Mesenchymal stem cell (in vitro differentiated cells and primary cell): ENCODE measurements at regions not wholly inside any gene's neighbourhood (a gene's known extent, or its start where the extent isn't known, plus 50 kb on each side); places are given as distances from the start of the nearest gene placed in this dataset.

Experiments
- DNase-seq: peaks from one replicate; pipeline ENCODE4 v3.0.0-alpha.2; 2013
- H2AFZ ChIP-seq: one replicate; pipeline ENCODE4 v1.6.1; 2013; ENCODE audit warnings: low read depth, mild to moderate bottlenecking, control low read depth, inconsistent platforms, low read length, moderate library complexity
- H2AK5ac ChIP-seq: 2 replicates; pipeline ENCODE4 v1.6.1; 2013; ENCODE audit warnings: low read length, moderate library complexity, mild to moderate bottlenecking, inconsistent platforms; ENCODE audit not compliant: severe bottlenecking
- H2BK120ac ChIP-seq: one replicate; pipeline ENCODE4 v1.6.1; 2013; ENCODE audit warnings: low read depth, mild to moderate bottlenecking, inconsistent platforms, low read length, moderate library complexity
- H2BK12ac ChIP-seq, 2 experiments: one replicate each; pipeline ENCODE4 v1.6.1; 2013; ENCODE audit warnings: inconsistent platforms in 2 of 2, low read length in 2 of 2, mild to moderate bottlenecking in 2 of 2, moderate library complexity in 2 of 2, control low read depth in 1 of 2
- H2BK15ac ChIP-seq: one replicate; pipeline ENCODE4 v1.6.1; 2013; ENCODE audit warnings: mild to moderate bottlenecking, low read depth, inconsistent platforms; ENCODE audit not compliant: poor library complexity, severe bottlenecking
- H2BK5ac ChIP-seq: 2 replicates; pipeline ENCODE4 v1.6.1; 2013; ENCODE audit warnings: low read depth, mild to moderate bottlenecking, low read length, control low read depth, inconsistent platforms; ENCODE audit not compliant: poor library complexity, severe bottlenecking
- H3K14ac ChIP-seq, 2 experiments: one replicate each; pipeline ENCODE4 v1.6.1; 2013; ENCODE audit warnings: inconsistent platforms in 2 of 2, low read length in 2 of 2, control low read depth in 1 of 2, mild to moderate bottlenecking in 1 of 2, moderate library complexity in 1 of 2
- H3K18ac ChIP-seq, 2 experiments: one replicate each; pipeline ENCODE4 v1.6.1; 2013; ENCODE audit warnings: inconsistent platforms in 2 of 2, low read length in 2 of 2, control low read depth in 1 of 2, low read depth in 1 of 2, mild to moderate bottlenecking in 1 of 2
- H3K23ac ChIP-seq, 2 experiments: one replicate each; pipeline ENCODE4 v1.6.1; 2013; ENCODE audit warnings: inconsistent platforms in 2 of 2, low read length in 2 of 2, mild to moderate bottlenecking in 2 of 2, moderate library complexity in 2 of 2, control low read depth in 1 of 2
- H3K27ac ChIP-seq: 2 replicates; pipeline ENCODE4 v1.5.1; 2013; ENCODE audit warnings: mild to moderate bottlenecking, moderate library complexity, low read length, control low read depth, inconsistent platforms; ENCODE audit not compliant: poor library complexity, severe bottlenecking
- H3K27me3 ChIP-seq, 2 experiments: 2 replicates each; pipeline versions ENCODE4 v1.6.1 to v1.7.0; 2013; ENCODE audit warnings: low read length in 2 of 2, mild to moderate bottlenecking in 2 of 2, moderate library complexity in 2 of 2, control low read depth in 1 of 2, inconsistent platforms in 1 of 2; ENCODE audit not compliant: control insufficient read depth in 1 of 2, insufficient read depth in 1 of 2
- H3K36me3 ChIP-seq, 2 experiments: 2 replicates each; pipeline versions ENCODE4 v1.6.1 to v1.7.0; 2013; ENCODE audit warnings: low read length in 2 of 2, control low read depth in 1 of 2, inconsistent platforms in 1 of 2, low read depth in 1 of 2, mild to moderate bottlenecking in 1 of 2; ENCODE audit not compliant: insufficient read depth in 2 of 2, control insufficient read depth in 1 of 2
- H3K4ac ChIP-seq, 2 experiments: one replicate each; pipeline ENCODE4 v1.6.1; 2013; ENCODE audit warnings: inconsistent platforms in 2 of 2, low read length in 2 of 2, mild to moderate bottlenecking in 2 of 2, moderate library complexity in 2 of 2, control low read depth in 1 of 2, low read depth in 1 of 2
- H3K4me1 ChIP-seq: 2 replicates; pipeline ENCODE4 v1.6.1; 2013; ENCODE audit warnings: low read depth, low read length, control low read depth; ENCODE audit not compliant: control insufficient read depth, insufficient read depth
- H3K4me2 ChIP-seq: 2 replicates; pipeline ENCODE4 v1.6.1; 2013; ENCODE audit warnings: low read length, mild to moderate bottlenecking, inconsistent platforms; ENCODE audit not compliant: poor library complexity, severe bottlenecking
- H3K4me3 ChIP-seq, 2 experiments: 2 replicates each; pipeline versions ENCODE4 v1.5.1 to v1.7.0; 2013; ENCODE audit warnings: low read length in 2 of 2, mild to moderate bottlenecking in 2 of 2, control low read depth in 1 of 2, low read depth in 1 of 2; ENCODE audit not compliant: insufficient read depth in 1 of 2
- H3K79me1 ChIP-seq: replicated peaks from 2 replicates; pipeline ENCODE4 v1.6.1; 2013; ENCODE audit warnings: mild to moderate bottlenecking, control low read depth, low read length, inconsistent platforms; ENCODE audit not compliant: poor library complexity, severe bottlenecking
- H3K9ac ChIP-seq: 2 replicates; pipeline ENCODE4 v1.7.0; 2013; ENCODE audit warnings: mild to moderate bottlenecking, low read length, moderate library complexity
- H3K9me3 ChIP-seq: 2 replicates; pipeline ENCODE4 v1.7.0; 2013; ENCODE audit warnings: mild to moderate bottlenecking, low read length; ENCODE audit not compliant: control insufficient read depth
- H4K8ac ChIP-seq: one replicate; pipeline ENCODE4 v1.6.1; 2013; ENCODE audit warnings: inconsistent platforms, mild to moderate bottlenecking, low read length, moderate library complexity
- H4K91ac ChIP-seq: one replicate; pipeline ENCODE4 v1.6.1; 2013; ENCODE audit warnings: mild to moderate bottlenecking, low read length, inconsistent platforms
- WGBS: methylation state at CpG from one replicate; pipeline ENCODE4 v1.1.7; 2013; ENCODE audit warnings: mixed read lengths; 5-methylcytosine and 5-hydroxymethylcytosine counted together

DNA sequence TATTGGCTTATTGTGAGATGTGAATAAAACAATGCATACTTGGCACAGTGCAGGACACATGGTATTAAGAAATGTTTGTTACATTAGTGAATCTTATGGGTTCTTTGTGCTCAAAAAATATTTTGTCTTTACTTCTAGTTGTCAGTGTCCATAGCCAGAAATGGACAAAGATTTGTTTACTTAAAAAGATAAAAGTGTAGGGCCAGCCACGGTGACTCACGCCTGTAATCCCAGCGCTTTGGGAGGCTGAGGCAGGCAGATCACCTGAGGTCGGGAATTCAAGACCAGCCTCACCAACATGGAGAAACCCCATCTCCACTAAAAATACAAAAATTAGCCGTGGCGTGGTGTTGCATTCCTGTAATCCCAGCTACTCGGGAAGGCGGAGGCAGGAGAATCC, 654.6 kb upstream of the NEGR1 start:
- H3K23ac ChIP-seq = no peak overlapping the region
- H2BK5ac ChIP-seq = no peak overlapping the region
- H3K4me3 ChIP-seq = no peak overlapping the region
- no peaks in the 10 kb centered on the region for H3K36me3 ChIP-seq
- H4K91ac ChIP-seq = no peak overlapping the region
- no peak overlapping the region for H2BK15ac ChIP-seq
- DNase-seq = no peak
- H3K9ac ChIP-seq = no peak overlapping the region
- H2AFZ ChIP-seq = no peak overlapping the region
- no peaks in the 10 kb centered on the region for H3K79me1 ChIP-seq
- no peak overlapping the region for H3K27ac ChIP-seq
- no peaks in the 10 kb centered on the region for H3K9me3 ChIP-seq
- no peak overlapping the region for H2BK120ac ChIP-seq
- H3K4me2 ChIP-seq = no peak overlapping the region
- no peak overlapping the region for H2AK5ac ChIP-seq
- no peak overlapping the region for H2BK12ac ChIP-seq
- no peak overlapping the region for H4K8ac ChIP-seq
- no peak overlapping the region for H3K4ac ChIP-seq
- no peaks in the 10 kb centered on the region for H3K4me1 ChIP-seq
- H3K14ac ChIP-seq = no peak overlapping the region
- WGBS = 72% methylated on average over 8 of the region's 8 CpGs
- H3K18ac ChIP-seq = no peak overlapping the region
- H3K27me3 ChIP-seq = no peaks in the 10 kb centered on the region

DNA sequence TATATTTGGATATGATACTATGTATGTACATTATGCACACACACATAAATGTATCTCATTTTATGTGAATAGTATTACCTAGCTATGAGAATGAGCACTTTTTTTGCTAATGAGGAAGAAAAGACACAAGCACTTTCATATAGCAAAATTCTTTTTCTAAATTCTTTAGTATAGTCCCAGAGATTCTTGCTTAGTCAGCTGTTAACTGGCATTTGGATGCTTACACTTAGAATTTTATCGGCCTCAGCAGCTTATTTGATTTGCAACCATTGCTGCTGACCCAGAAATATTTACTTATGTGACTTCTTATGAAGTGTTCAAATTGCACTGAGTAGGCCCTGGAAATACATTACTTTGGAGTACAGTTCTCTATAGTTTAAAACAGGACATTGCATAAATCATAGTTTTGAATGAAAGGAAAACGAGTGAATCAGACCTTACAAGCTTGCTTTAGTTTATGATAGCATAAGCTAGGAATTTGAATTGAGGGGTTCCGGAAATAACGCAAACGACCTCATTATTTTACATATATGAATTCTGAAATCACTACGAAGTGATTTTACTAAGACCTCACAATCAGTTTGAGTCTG, 653.9 kb upstream of the NEGR1 start:
- no peak overlapping the region for H3K18ac ChIP-seq
- H3K36me3 ChIP-seq = no peaks in the 10 kb centered on the region
- H3K4me1 ChIP-seq = no peaks in the 10 kb centered on the region
- H2BK15ac ChIP-seq = no peak overlapping the region
- H3K23ac ChIP-seq = no peak overlapping the region
- no peaks in the 10 kb centered on the region for H3K27me3 ChIP-seq
- H3K4me3 ChIP-seq = no peak overlapping the region
- H3K9me3 ChIP-seq = no peaks in the 10 kb centered on the region
- 64% methylated on average over 2 of the region's 6 CpGs for WGBS
- no peak overlapping the region for H4K8ac ChIP-seq
- H3K4ac ChIP-seq = no peak overlapping the region
- H2BK5ac ChIP-seq = no peak overlapping the region
- H3K14ac ChIP-seq = no peak overlapping the region
- H2BK120ac ChIP-seq = no peak overlapping the region
- no peak overlapping the region for H2AK5ac ChIP-seq
- no peak overlapping the region for H3K9ac ChIP-seq
- H4K91ac ChIP-seq = no peak overlapping the region
- H3K79me1 ChIP-seq = no peaks in the 10 kb centered on the region
- H2BK12ac ChIP-seq = no peak overlapping the region
- H2AFZ ChIP-seq = no peak overlapping the region
- no peak overlapping the region for H3K4me2 ChIP-seq
- DNase-seq = peak; percentile 1
- H3K27ac ChIP-seq = peak overlapping the region; percentile 18

DNA sequence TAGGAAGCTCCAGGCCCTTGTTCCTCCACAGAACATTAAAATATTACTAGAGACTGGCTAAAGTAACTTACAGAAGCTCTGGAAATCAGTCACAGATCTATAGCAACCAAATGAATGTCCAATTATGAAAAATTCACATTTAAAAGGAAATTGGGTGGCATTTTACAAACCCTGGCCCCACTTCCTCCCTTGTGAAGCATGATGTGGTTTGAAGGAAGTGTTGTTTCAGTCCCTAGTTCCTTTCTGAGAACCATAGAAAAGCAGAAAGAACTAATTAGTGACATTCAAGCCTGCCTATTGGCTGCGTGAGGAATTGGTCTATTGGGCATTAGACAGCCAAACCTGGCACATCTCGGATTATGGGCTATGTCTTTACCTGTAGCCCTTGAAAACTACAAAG, 649.7 kb upstream of the NEGR1 start:
- Histone ChIP-seq H3K4me2 (no peak overlapping the region), H3K4me3 (no peak overlapping the region), H3K79me1 (no peaks in the 10 kb centered on the region), H2BK12ac (no peak overlapping the region), H2AK5ac (no peak overlapping the region), H3K27me3 (no peaks in the 10 kb centered on the region), H2BK5ac (no peak overlapping the region), H3K36me3 (no peaks in the 10 kb centered on the region), H3K14ac (no peak overlapping the region), H3K4me1 (no peaks in the 10 kb centered on the region), H3K23ac (no peak overlapping the region), H3K9me3 (no peaks in the 10 kb centered on the region), H3K4ac (no peak overlapping the region), H2BK120ac (no peak overlapping the region), H3K27ac (no peak overlapping the region), H4K91ac (no peak overlapping the region), H4K8ac (no peak overlapping the region), H2AFZ (no peak overlapping the region), H3K18ac (no peak overlapping the region), H2BK15ac (no peak overlapping the region), H3K9ac (no peak overlapping the region)
- DNase-seq = no peak
- WGBS = 77% methylated on average over 2 of the region's 2 CpGs

DNA sequence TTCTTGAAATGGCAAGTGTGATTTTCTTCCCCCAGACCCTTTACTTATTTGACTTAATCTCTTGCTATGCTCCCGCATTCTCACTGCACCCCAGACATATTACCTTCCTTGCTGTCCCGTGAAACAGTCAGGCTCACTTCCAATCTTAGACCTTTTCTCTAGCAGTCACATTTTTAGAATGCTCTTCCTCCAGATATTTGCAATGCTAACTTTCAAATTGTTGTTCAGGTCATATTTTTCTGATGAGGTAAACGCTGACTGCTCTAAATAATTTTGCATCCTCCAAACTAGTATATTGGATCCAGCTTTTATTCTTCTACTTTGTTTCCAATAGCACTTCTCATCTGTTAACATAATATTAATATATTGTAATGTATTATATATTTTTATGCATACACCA, 648.2 kb upstream of the NEGR1 start:
- no peak for DNase-seq
- Histone ChIP-seq H3K14ac (no peak overlapping the region), H2BK5ac (no peak overlapping the region), H3K36me3 (no peaks in the 10 kb centered on the region), H3K4ac (no peak overlapping the region), H3K9ac (no peak overlapping the region), H3K4me2 (no peak overlapping the region), H3K18ac (no peak overlapping the region), H2AK5ac (no peak overlapping the region), H3K9me3 (no peaks in the 10 kb centered on the region), H2BK12ac (no peak overlapping the region), H3K23ac (no peak overlapping the region), H3K79me1 (no peaks in the 10 kb centered on the region), H3K27ac (no peak overlapping the region), H4K8ac (no peak overlapping the region), H3K4me3 (no peak overlapping the region), H2BK120ac (no peak overlapping the region), H4K91ac (no peak overlapping the region), H3K4me1 (no peaks in the 10 kb centered on the region), H3K27me3 (no peaks in the 10 kb centered on the region), H2AFZ (no peak overlapping the region), H2BK15ac (no peak overlapping the region)
- 93% methylated on average over 2 of the region's 3 CpGs for WGBS
